ENCODE measurements at regions not wholly inside any gene's neighbourhood (a gene's known extent, or its start where the extent isn't known, plus 50 kb on each side); places are given as distances from the start of the nearest gene placed in this dataset.

GRCh38 chr14:104506461-104507253 is 72.9 kb upstream of the C14orf180 start:
- Mint-ChIP-seq H3K27me3 (peaks cover 23% of the 10 kb centered on the region), H3K4me3 (no peak overlapping the region), H3K36me3 (ENCODE audit: low read depth) (no peaks in the 10 kb centered on the region), H3K9me3 (peaks cover 4% of the 10 kb centered on the region), H3K27ac (no peak overlapping the region), H3K4me1 (ENCODE audit: low read depth) (no peaks in the 10 kb centered on the region)
- Histone ChIP-seq H3K4me3 (ENCODE audit: low read length) (no peak overlapping the region), H3K36me3 (ENCODE audit: insufficient read depth, low read length) (no peaks in the 10 kb centered on the region), H3K27ac (ENCODE audit: low read depth in 1 of 2, low read length in 2 of 2) (no peak overlapping the region), H3K4me1 (ENCODE audit: insufficient read depth, low read length) (no peaks in the 10 kb centered on the region), H3K9me3 (ENCODE audit: control insufficient read depth in 1 of 2, insufficient read depth in 1 of 2, low read length in 2 of 2) (peaks cover 17 to 31% of the 10 kb centered on the region in 2 experiments), H3K27me3 (ENCODE audit: control insufficient read depth in 1 of 2, insufficient read depth in 2 of 2, low read length in 2 of 2) (peaks cover 0 to 2% of the 10 kb centered on the region in 2 experiments)
- intact Hi-C loops (cut with DNase I, micrococcal nuclease): no loop called here
- ChIA-PET POLR2A (no interaction called here), CTCF (no interaction called here)
- no peak for TF ChIP-seq CTCF (IDR thresholded peaks at IDR 0.05)
- no peak for DNase-seq
- ATAC-seq (ENCODE audit: poor library complexity): no peak

GRCh38 chr14:104507443-104507842 is 72.1 kb upstream of the C14orf180 start:
- Histone ChIP-seq H3K4me3 (ENCODE audit: low read length) (no peak overlapping the region), H3K4me1 (ENCODE audit: insufficient read depth, low read length) (no peaks in the 10 kb centered on the region), H3K9me3 (ENCODE audit: control insufficient read depth in 1 of 2, insufficient read depth in 1 of 2, low read length in 2 of 2) (peaks cover 11 to 31% of the 10 kb centered on the region in 2 experiments), H3K27me3 (ENCODE audit: control insufficient read depth in 1 of 2, insufficient read depth in 2 of 2, low read length in 2 of 2) (peaks cover 0 to 2% of the 10 kb centered on the region in 2 experiments), H3K27ac (ENCODE audit: low read depth in 1 of 2, low read length in 2 of 2) (no peak overlapping the region), H3K36me3 (ENCODE audit: insufficient read depth, low read length) (no peaks in the 10 kb centered on the region)
- intact Hi-C loops (cut with DNase I, micrococcal nuclease): no loop called here
- Mint-ChIP-seq H3K4me1 (ENCODE audit: low read depth) (no peaks in the 10 kb centered on the region), H3K27me3 (peaks cover 23% of the 10 kb centered on the region), H3K4me3 (no peak overlapping the region), H3K27ac (no peak overlapping the region), H3K9me3 (peaks cover 3% of the 10 kb centered on the region), H3K36me3 (ENCODE audit: low read depth) (no peaks in the 10 kb centered on the region)
- ATAC-seq (ENCODE audit: poor library complexity): no peak
- TF ChIP-seq CTCF (IDR thresholded peaks at IDR 0.05): no peak
- CTCF ChIA-PET: no interaction called here
- DNase-seq: no peak
- POLR2A ChIA-PET: no interaction called here

- no peak for TF ChIP-seq CTCF (IDR thresholded peaks at IDR 0.05)
- no peaks in the 10 kb centered on the region for H3K4me1 ChIP-seq (ENCODE audit: insufficient read depth, low read length)
- H3K27me3 Mint-ChIP-seq: peaks cover 21% of the 10 kb centered on the region
- no peaks in the 10 kb centered on the region for H3K4me1 Mint-ChIP-seq (ENCODE audit: low read depth)
- POLR2A ChIA-PET: no interaction called here
- H3K4me3 Mint-ChIP-seq: no peak overlapping the region
- H3K27ac ChIP-seq (ENCODE audit: low read depth in 1 of 2, low read length in 2 of 2): no peak overlapping the region
- no peaks in the 10 kb centered on the region for H3K36me3 ChIP-seq (ENCODE audit: insufficient read depth, low read length)
- H3K9me3 ChIP-seq (ENCODE audit: control insufficient read depth in 1 of 2, insufficient read depth in 1 of 2, low read length in 2 of 2): peaks cover 0 to 15% of the 10 kb centered on the region in 2 experiments
- ATAC-seq (ENCODE audit: poor library complexity) (no peak), DNase-seq (peak in 2 of 14 experiments; percentile 10)
- H3K27ac Mint-ChIP-seq: no peak overlapping the region
- intact Hi-C loops (cut with DNase I, micrococcal nuclease): no loop called here
- H3K4me3 ChIP-seq (ENCODE audit: low read length): no peak overlapping the region
- H3K27me3 ChIP-seq (ENCODE audit: control insufficient read depth in 1 of 2, insufficient read depth in 2 of 2, low read length in 2 of 2): peaks cover 0 to 2% of the 10 kb centered on the region in 2 experiments
- no peaks in the 10 kb centered on the region for H3K9me3 Mint-ChIP-seq
- H3K36me3 Mint-ChIP-seq (ENCODE audit: low read depth): no peaks in the 10 kb centered on the region
- CTCF ChIA-PET: no interaction called here
Observed at GRCh38 chr14:104509673-104510072, 69.9 kb upstream of the C14orf180 start.
